Mesodermal cell (in vitro differentiated cells): ENCODE measurements at regions not wholly inside any gene's neighbourhood (a gene's known extent, or its start where the extent isn't known, plus 50 kb on each side); places are given as distances from the start of the nearest gene placed in this dataset.

Experiments
- H3K27ac ChIP-seq: 2 replicates; pipeline ENCODE4 v1.7.0; 2013; ENCODE audit warnings: mild to moderate bottlenecking, low read depth, low read length, moderate library complexity; ENCODE audit not compliant: severe bottlenecking
- H3K36me3 ChIP-seq: 2 replicates; pipeline ENCODE4 v1.7.1; 2013; ENCODE audit warnings: mild to moderate bottlenecking, low read length, moderate library complexity; ENCODE audit not compliant: control insufficient read depth, insufficient read depth
- H3K4me1 ChIP-seq: one replicate; pipeline ENCODE4 v1.7.1; 2013; ENCODE audit warnings: mild to moderate bottlenecking, low read length; ENCODE audit not compliant: insufficient read depth, control insufficient read depth, poor library complexity, severe bottlenecking
- H3K4me3 ChIP-seq: 2 replicates; pipeline ENCODE4 v1.7.0; 2013; ENCODE audit warnings: low read length, control low read depth, mild to moderate bottlenecking; ENCODE audit not compliant: insufficient read depth, poor library complexity, severe bottlenecking; ENCODE audit errors: extremely low read depth
- H3K9me3 ChIP-seq: 2 replicates; pipeline ENCODE4 v1.7.1; 2013; ENCODE audit warnings: mild to moderate bottlenecking, low read length, moderate library complexity; ENCODE audit not compliant: control insufficient read depth
- WGBS, 2 experiments: methylation state at CpG; one replicate each; pipeline ENCODE4 v1.1.5; 2013; ENCODE audit warnings: missing lambda C conversion rate in 2 of 2; ENCODE audit not compliant: insufficient coverage in 2 of 2; 5-methylcytosine and 5-hydroxymethylcytosine counted together

DNA sequence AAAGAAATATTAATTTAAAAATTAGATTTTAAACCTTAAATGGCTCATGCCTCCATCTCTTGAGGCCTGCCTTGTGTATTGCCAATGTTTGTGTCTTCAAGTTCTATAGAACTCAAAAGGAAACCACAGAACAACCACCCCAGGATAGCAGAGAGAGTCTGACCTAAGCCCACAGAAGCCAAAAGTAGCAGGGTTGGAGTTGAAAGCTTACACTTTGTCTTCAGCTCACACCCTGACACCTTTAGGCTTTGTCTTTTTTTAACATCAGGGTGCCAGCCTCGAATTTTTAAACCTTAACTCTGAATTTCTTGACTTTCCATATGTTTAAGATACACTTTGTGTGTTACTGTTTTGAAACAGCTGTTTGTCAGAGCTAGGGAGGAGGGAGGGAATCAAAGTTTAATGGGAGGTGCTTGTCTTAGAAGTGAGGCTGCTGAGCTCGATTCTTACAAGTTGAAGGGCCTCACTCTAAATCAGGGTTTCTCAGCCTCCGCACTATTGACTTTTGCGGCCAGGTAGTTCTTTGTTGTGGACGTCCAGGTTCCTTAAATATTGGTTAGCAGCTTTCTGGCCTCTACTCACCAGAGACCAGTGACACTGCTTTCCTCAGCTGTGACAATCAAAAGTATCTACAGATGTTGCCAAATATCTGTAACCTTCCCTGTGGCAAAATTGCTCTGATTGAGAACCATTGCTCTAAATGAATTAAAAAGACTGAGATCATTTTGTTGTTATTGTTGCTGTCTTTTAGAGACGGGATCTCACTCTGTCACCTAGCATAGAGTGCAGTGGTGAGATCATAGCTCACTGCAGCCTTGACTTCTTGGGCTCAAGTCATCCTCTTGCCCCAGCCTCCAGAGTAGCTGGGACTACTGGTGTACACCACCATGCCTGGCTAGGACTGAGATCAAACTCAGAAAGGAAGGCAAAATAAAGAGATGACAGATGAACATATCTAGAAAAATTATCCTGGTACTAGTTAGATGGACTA, 139.2 kb upstream of the EOMES start:
- WGBS, 2 experiments: 75 to 86% methylated on average over 4 to 5 of the region's 6 CpGs
- H3K9me3 ChIP-seq: no peaks in the 10 kb centered on the region
- no peaks in the 10 kb centered on the region for H3K4me1 ChIP-seq
- H3K36me3 ChIP-seq: no peaks in the 10 kb centered on the region
- H3K27ac ChIP-seq: no peak overlapping the region
- H3K4me3 ChIP-seq: no peak overlapping the region

GRCh38 chr3:27865731-27866130, 143.6 kb upstream of the EOMES start:
- Histone ChIP-seq H3K4me3 (no peak overlapping the region), H3K9me3 (no peaks in the 10 kb centered on the region), H3K27ac (no peak overlapping the region), H3K4me1 (no peaks in the 10 kb centered on the region), H3K36me3 (no peaks in the 10 kb centered on the region)

- H3K27ac ChIP-seq: no peak overlapping the region
- H3K9me3 ChIP-seq: no peaks in the 10 kb centered on the region
- no peaks in the 10 kb centered on the region for H3K4me1 ChIP-seq
- no peaks in the 10 kb centered on the region for H3K36me3 ChIP-seq
- H3K4me3 ChIP-seq: no peak overlapping the region
Measured at GRCh38 chr3:27869152-27869551, 147.0 kb upstream of the EOMES start.

DNA sequence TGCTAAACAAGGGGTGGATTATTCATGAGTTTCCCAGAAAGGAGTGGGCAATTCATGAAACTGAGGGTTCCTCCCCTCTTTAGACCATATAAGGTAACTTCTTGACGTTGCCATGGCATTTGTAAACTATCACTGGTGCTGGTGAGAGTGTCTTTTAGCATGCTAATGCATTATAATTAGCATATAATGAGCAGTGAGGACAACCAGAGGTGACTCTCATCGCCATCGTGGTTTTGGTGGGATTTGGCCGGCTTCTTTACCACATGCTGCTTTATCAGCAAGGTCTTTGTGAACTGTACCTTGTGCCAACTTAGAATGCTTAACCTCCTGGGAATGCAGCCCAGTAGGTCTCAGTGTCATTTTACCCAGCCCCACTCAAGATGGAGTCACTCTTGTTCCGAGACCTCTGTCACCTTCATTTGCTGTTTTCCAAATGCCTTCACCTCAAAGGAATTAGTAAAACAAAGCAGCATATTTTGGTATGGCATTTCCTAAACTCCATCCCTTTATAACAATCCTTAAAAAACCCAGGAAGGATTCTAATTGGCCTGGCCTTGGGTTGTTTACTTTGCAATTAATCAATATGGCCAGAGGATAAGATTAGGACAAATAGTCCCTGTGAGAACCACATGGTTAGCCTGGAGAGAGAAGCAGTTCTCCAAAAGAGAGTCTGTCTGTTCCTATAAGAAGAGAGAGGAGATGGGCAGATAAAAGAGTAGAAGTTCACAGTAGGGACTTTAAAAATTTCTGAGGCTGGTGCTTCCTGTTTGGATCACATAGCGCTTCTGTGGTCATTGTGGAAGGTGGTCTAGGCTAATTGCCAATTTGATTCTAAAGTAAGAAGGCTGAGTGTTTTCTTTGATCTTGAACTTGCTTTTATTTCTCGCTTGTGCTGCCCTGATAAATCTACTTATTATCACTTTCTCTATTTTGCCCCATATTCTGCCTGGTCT, 155.2 kb upstream of the EOMES start:
- Histone ChIP-seq H3K36me3 (no peaks in the 10 kb centered on the region), H3K4me1 (no peaks in the 10 kb centered on the region), H3K4me3 (no peak overlapping the region), H3K9me3 (no peaks in the 10 kb centered on the region), H3K27ac (no peak overlapping the region)
- whole genome bisulfite sequencing, 2 experiments: 82 to 85% methylated on average over 5 to 6 of the region's 7 CpGs

GRCh38 chr3:27878014-27878383, 155.9 kb upstream of the EOMES start:
- WGBS, 2 experiments: no CpG with 5 or more reads among the region's 1 CpG
- no peak overlapping the region for H3K4me3 ChIP-seq
- no peaks in the 10 kb centered on the region for H3K9me3 ChIP-seq
- H3K4me1 ChIP-seq: no peaks in the 10 kb centered on the region
- no peak overlapping the region for H3K27ac ChIP-seq
- no peaks in the 10 kb centered on the region for H3K36me3 ChIP-seq

GRCh38 chr3:27880969-27881892, 159.1 kb upstream of the EOMES start:
- Histone ChIP-seq H3K36me3 (no peaks in the 10 kb centered on the region), H3K4me1 (no peaks in the 10 kb centered on the region), H3K27ac (no peak overlapping the region), H3K9me3 (no peaks in the 10 kb centered on the region), H3K4me3 (no peak overlapping the region)
- WGBS, 2 experiments: 92 to 100% methylated on average over 1 to 2 of the region's 7 CpGs

DNA sequence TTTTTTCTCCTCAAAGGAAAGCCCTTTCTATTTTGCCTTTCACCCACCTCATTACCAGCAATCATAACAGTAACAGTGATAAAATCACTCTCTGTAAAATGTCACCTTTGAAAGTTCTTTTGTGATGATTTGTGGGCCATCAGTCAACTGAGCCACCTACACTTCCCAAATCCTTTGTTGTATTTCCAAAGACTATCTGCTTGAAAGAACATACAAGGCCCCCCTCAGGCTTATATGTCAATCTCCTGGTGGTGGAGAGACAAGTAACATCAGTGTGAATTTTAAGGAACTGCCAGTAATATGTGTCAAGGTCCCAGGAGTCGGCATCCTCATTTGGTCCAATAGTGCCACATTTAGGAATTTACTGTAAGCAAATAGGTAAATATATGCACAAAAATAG, 161.1 kb upstream of the EOMES start:
- no CpG with 5 or more reads among the region's 1 CpG for WGBS, 2 experiments
- no peak overlapping the region for H3K4me3 ChIP-seq
- H3K4me1 ChIP-seq: no peaks in the 10 kb centered on the region
- H3K9me3 ChIP-seq: no peaks in the 10 kb centered on the region
- no peaks in the 10 kb centered on the region for H3K36me3 ChIP-seq
- H3K27ac ChIP-seq: no peak overlapping the region

GRCh38 chr3:27885641-27886040, 163.5 kb upstream of the EOMES start:
- H3K36me3 ChIP-seq: no peaks in the 10 kb centered on the region
- no peaks in the 10 kb centered on the region for H3K4me1 ChIP-seq
- no peaks in the 10 kb centered on the region for H3K9me3 ChIP-seq
- WGBS, 2 experiments: no CpG with 5 or more reads among the region's 1 CpG
- H3K27ac ChIP-seq: no peak overlapping the region
- no peak overlapping the region for H3K4me3 ChIP-seq

DNA sequence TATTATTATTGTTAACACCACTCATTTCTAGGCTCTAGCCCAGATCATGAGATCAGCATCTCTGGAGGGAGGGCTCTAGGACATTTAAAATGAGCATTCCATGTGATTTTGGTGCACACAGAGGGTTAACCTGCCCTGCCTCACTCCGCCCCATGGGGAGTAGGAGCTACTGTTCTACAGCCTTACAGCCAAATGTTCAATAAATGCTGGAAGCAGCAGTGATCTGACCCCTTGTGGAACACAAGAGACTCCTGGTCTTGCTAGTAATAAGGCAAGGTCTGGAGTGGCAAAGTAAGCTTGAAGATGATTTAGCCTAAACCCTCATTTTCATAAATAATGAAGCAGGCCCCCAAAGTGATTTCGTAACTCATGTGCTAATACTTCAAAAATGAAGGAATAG, 166.4 kb upstream of the EOMES start:
- H3K9me3 ChIP-seq: no peaks in the 10 kb centered on the region
- no peaks in the 10 kb centered on the region for H3K4me1 ChIP-seq
- no peak overlapping the region for H3K4me3 ChIP-seq
- no peaks in the 10 kb centered on the region for H3K36me3 ChIP-seq
- H3K27ac ChIP-seq: no peak overlapping the region
- 70 to 80% methylated on average over 1 to 2 of the region's 2 CpGs for WGBS, 2 experiments

DNA sequence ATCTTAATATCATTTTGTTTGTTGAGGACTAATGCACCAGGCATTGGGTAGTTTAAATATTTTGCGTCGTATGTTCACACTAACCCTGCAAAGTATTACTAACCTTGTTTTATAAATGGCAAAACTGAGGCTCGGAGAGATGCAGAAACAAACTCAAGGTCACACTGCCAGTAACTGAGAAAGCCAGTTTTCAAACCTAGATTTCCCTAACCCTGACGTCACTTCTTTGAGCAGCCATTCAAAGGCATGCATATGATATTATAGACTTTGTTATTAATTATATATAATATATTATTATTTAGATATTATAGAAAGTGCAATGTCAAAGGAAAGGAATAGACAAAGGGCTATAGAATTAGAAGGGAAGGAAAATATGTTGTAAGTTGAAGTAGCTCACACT, 167.6 kb upstream of the EOMES start:
- no peaks in the 10 kb centered on the region for H3K4me1 ChIP-seq
- no peak overlapping the region for H3K27ac ChIP-seq
- no peaks in the 10 kb centered on the region for H3K36me3 ChIP-seq
- no peaks in the 10 kb centered on the region for H3K9me3 ChIP-seq
- H3K4me3 ChIP-seq: no peak overlapping the region
- 75% methylated on average over 2 of the region's 4 CpGs; no CpG with 5 or more reads in 1 of the 2 experiments for WGBS, 2 experiments
